GM21526 (cell line): ENCODE measurements at regions not wholly inside any gene's neighbourhood (a gene's known extent, or its start where the extent isn't known, plus 50 kb on each side); places are given as distances from the start of the nearest gene placed in this dataset.

Experiments used
- ATAC-seq: cut with Tn5 transposase; IDR thresholded peaks from one replicate; pipeline ENCODE4 v1.9.1; 2021; ENCODE audit warnings: moderate library complexity; ENCODE audit not compliant: unreplicated experiment, low FRiP score

DNA sequence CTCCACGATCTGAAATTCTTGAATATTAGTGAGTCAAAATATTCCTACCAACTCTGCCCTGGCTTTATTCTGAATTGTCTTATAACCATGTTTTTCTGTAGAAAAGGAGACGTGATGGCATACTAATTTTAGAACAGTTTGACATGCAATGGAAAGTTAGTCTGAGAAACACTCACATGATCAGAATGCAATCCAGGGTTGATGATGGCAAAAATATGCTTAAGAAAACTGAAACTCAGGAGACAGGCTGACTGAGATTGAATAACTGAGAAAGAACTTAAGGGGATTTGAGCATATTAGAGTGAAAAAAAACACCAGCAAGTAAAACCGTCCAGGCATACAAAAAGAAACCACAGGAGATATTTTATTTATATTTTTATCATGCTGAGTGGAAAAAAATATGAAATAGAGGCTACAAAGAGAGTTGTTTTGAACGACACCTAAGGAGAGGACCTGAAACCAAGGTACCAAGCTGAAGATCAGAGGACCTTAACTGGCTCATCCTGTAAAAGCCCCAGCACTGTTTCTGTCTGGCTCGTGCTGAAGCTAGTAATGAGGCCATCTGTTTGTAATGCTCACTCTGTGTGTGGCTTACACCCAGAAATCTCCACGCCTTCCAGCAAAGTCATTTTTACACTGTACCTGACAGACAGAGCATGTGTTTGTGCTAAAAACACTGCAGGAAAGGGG is 437.2 kb upstream of the PKDCC start:
- ATAC-seq: no peak

DNA sequence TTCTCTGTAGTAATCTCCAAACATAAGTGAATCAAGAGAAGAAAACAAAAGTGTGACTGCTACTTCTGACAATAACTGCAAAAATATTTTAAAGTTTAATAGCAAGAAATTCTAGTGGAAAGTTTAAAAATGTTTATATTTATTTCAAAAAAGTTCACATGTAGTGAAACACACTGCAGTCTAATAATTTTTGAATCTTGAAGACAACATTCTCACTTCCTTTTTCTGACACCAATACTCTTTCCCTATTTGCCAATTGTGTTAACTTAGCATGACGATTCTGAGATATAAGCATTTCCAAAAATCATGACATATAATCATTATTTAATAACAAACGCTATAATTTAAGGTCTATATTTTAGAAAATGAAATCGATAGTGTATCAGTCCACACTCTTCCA is 429.1 kb upstream of the PKDCC start:
- ATAC-seq: no peak

DNA sequence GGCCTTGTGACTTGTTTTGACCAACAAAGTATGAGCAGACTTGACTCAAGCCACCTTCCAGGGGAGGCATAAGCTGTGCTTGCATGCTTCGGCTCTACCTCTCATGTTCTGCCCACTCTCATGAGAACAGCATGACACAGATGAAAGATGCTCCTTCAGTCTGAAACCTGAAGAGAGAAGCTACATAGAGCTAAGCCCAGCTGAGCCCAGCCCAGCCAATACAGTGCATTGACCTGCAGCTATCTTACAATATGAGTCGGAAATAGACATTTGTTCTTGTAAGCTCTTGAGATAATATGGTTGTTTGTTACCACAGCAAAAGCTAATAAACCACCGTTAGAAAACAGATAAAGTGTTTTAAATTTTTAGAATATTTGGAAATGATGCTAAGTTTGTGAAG is 426.7 kb upstream of the PKDCC start:
- no peak for ATAC-seq

DNA sequence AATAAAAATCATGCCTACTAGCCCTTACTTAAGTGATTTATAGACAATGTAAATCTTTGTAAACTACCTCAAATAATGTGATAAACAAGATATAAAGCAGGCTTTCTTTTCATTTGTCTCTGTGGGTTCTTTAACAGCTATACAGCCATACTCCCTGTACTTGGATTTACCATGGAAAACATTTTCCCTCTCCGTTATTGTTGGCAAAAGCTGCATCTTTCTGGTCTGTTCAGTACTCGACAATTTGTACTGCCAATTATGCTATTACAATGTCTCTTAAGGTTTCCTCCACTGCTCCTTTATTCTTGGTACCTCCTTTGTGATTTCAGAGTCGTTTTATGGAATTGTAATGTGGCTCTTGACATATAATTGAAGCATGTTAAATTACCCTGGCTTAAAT is 426.3 kb upstream of the PKDCC start:
- ATAC-seq: no peak

DNA sequence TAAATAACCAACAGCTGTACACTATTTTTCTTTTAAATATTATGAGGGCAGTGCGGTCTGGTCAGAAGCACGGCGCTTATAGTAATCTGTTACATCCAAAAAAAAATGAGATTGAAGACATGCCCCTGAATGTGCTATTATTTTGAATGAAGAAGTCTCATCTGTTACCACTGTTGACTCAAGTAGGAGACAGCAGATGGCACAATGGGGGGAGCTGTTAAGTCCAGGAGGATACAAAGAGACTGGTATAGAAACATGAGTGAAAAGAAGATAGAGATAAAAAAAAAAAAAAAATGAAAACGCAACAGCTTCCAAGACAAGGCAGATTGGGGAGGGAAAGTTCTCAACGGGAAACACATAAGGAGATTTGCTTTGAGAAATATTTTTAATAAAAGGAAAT is 425.5 kb upstream of the PKDCC start:
- ATAC-seq: no peak

DNA sequence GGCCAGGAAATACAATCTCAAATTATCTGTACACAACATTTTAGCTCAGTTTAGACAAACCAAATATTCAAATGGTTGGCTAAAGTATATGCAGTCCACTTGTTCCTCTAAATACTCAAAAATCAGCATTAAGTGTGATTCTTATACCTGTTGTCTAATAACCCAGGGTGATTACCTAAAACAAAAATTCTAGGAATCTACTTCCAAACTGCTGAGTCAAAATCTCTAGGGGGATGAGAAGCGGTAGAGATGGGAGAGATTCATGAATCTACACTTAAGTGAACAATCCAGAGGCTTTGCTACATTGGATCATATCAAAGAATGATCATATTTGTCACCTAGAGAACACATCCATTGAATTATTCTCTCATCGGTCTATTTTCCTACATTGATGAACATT is 420.9 kb upstream of the PKDCC start:
- ATAC-seq: no peak

DNA sequence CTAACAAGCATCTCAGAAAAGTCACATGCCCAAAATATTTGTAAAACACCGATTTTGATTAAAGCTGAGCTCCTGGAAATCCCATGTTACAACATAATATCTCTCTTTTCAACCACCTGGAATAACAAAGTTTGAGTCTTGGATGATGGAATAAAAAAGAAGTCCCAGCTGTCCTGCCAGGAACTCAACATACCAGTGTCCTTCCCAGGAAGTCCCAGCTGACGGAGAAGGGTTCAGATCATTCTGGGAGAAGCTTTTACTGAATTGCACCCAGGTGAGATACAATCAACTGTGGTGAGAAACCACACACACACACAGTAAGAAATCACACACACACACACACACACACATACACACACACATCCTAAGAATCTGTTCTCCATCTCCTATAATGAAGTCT is 413.1 kb upstream of the PKDCC start:
- ATAC-seq: no peak

DNA sequence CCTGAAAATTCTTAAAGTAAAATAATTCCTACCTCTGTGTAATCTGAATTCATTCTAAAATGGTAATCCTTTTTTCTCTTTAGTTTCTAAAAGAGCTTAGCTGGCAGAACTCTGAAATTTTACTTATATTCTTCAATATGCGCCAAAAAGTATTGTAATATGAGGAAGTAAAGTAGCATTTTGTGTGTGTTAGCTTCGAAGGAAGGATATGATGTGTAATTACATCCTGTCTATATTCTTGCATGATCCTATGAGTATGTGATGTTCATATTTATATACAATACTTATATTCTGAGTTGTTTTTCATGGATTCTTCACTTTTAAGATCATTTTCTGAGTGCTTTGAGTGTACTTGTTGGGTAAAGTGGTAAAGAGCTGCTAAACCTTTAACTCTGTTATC is 402.9 kb upstream of the PKDCC start:
- ATAC-seq: no peak

DNA sequence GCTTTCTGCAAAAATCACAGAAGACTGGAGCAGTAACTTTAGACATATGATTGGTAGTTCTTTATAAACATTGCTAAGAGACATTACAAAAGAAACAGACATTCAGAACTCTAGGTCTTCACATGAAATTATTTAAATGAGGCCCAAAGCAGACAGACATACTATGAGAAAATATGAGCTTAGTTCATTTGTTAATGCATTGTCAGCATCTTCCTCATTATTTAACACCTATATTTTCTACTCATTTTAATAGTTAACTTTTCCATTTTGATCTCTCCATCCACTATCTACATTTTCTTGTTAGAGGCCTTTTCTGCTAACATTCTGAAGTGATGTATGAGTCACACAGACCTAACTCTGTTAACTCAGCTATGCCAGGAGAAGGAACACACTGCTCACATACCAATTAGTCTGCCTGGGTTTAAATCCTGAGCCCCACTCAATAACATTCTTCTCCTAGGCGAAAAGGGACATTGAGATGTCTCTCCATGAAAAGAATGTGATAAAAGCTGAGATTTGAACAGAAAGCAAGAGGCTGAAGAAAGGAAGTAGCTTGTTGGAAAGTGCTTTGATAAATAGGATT is 400.3 kb upstream of the PKDCC start:
- no peak for ATAC-seq

DNA sequence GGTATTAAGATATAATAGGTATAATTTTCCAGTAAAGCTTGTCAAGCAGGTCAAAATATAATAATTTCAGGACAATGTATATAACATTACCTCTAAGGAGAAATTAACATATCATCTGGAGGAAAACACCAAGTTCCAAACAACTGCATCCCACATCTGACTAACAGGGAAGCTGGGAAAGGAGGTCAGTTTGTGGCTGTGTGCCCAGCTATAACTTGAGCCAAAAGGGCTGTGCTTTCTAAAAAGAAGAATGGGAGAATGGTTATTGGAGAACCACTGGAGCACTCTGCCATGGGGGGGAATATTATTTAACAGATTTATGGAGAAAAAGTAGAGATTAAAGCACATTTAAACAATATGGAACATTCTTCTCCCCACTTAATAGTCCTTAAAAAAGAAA is 390.6 kb upstream of the PKDCC start:
- ATAC-seq: no peak

DNA sequence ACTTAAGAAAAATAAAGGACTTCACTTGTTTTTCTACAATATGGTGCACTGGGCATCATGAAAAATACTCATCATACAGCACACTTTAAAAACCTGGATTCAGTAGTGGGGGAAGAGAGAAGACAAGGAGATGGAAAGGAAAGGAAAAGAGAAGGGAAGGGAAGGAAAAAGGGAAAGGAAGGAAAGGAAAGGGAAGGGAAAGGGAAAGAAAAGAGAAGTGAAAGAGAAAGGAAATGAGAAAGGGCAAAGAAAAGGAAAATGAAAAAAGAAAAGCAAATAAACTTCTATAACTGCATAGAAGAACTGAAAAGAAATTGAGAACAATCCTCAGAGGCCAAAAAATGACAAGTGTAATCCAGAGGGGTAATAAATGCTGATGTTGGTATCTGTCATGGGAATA is 388.1 kb upstream of the PKDCC start:
- ATAC-seq: no peak

DNA sequence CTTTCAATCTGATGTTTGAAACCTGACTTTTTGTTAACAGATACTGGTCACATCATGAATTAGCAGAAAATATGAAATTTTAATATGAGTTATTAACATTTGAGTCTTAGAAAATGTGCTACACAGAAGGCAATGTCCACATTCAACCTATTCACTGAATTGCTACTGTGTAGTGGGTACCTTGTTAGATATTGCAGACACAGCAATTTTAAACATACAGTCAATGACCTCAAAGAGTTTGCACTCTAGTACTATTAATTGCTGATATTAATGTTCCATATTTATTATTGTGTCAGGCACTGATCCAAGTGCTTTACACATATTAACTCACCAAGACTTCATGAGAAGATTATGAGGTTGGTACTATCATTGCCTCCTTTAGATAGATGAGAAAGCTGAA is 385.4 kb upstream of the PKDCC start:
- no peak for ATAC-seq

DNA sequence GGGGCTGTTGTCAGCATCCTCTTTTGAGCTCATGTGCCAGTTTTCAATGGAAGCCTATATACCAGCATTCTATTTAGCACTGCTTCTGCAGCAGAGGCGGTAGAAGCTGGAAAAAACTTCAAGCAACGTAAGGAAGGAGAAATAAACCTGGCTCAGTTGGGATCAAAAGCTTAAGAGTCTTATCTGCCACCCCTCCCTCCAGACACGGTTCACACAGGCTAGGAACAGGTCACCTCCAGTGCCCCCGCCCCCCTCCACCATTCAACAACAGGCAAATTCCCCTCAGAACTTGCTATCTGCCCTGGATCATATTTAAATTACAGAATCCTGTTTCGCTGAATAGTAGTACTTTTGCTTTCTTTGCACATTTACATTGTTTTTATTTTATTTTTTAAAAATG is 384.8 kb upstream of the PKDCC start:
- ATAC-seq: no peak

DNA sequence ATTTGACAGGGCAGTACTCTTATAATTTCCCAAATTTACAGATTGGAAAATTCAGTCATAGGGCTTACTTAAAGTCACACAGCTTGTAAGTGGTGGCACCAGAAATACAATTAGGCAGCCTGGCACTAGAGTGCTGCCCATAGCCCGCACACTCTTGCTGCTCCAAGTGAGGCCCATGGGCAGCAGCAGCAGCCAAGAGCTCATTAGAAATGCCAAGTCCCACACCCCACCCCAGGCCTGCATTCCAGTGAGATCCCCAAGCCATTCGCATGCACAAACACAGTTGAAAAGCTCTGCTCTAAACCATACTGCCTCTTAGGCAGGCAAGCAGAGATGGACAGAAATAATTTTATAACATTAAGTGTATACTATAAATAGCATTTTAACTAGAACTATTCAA is 379.3 kb upstream of the PKDCC start:
- no peak for ATAC-seq

DNA sequence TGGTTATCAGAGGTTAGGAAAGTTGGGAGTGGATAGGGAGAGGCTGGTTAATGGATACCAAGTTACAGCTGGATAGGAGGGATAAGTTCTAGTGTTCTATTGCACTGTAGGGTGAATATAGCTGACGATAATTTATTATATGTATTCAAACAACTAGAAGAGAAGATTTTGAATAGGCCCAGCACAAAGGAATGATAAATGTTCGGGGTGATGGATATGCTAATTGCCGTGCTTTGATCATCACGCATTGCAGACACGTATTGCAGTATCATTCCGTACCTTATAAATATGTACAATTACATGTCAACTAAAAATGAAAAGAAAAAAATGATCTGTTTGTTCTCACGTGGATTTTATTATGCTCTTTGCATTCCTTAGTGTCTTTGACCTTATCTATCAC is 369.2 kb upstream of the PKDCC start:
- no peak for ATAC-seq

DNA sequence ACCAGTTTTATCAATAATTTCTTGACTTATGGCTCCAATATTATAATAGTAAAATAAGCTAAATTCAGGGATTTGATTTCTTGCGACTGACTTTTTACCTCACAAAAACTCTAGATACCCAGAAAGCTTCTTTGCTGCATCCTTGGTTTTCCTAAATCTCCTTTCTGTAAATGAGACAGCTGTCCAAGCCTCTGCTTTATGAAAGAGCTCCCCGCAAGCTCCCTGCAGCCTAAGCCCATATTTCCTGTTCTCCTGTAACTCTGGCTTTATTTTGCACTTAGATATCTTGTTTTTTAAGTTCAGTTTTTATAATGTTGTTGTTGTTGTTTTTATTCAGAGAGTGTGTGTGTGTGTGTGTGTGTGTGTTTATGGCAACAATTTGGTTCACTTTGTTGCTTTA is 361.7 kb upstream of the PKDCC start:
- ATAC-seq: no peak

DNA sequence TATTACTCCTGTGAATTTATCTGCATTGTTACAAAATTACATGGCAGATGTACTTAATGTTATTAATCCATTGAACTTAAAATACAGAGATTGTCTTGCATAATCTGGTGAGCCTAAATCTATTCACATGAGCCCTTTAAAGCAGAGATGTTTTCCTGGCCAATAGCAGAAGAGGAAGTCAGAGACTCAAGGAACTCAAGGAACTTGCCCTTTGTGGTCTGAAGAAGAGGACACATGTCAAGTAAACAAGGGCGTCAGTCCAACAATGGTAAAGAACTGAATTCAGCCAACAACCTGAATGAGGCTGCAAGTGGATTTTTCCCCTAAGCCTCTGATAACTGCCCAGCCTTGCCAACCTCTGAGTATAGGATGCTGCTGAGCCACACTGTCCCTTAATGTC is 356.3 kb upstream of the PKDCC start:
- no peak for ATAC-seq

DNA sequence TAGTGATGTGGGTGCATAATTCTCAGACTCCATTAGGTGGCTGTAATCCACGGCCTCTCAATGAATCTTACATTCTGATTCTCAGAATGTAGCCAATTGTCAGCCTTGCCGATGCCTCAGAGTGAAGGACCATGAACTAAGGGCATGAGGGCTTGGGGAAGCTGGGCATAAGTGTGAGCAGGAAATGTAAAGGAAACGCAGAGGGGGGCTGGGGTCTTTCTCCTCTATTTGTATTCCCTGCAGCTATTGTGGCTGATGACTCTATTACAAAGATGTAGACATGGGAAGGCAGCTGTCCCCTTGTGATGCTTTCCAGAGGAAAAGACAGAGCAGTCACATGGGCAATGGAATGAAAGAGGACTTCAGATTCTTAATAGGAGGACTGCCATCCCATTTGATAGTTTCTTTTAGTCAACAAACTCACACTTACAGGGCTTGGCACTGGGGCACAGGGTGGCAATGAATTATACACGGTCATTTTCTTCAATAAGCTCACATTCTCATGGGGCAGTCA is 353.2 kb upstream of the PKDCC start:
- no peak for ATAC-seq

DNA sequence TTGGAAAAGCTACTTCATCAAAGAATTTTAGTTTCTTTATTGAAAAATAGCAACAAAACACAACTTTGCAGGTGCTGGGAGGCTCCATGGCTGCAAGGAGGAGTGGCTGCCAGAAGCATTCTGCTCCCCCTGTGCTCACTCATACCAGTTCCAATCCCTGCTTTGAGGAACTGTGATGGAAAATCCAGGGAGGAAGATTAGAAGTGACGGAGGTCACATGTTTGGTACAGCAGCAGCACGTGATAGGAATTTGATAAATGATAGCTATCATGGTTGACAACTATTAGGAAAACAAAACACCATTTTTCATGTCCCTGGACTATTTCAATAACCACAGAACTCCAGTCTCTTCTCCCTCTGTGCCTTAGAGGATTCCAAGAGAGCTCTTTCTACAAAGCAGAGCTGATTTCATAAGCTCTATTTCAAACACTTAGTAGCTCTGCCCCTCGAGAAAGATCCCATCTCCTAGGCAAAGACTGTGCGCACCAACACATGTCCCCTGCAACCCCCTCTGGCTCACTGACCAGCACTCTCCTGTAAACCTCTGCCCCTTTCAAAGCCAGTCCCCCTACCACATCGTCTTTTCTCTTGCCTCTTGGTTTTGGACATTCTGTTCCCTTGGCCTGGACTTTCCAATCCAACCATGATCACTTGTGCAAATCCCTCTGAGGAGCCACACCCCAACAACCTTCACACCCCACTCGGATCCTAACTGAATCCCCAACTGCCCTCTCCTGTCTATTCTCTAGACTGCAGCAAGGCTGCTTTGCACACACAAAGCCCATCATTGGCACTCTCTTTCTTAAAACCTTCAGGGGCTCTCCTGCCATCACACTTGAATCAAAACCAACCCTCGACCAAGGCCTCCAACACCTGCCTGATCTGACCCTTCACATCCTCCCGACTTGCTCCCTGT is 352.4 kb upstream of the PKDCC start:
- ATAC-seq: no peak

DNA sequence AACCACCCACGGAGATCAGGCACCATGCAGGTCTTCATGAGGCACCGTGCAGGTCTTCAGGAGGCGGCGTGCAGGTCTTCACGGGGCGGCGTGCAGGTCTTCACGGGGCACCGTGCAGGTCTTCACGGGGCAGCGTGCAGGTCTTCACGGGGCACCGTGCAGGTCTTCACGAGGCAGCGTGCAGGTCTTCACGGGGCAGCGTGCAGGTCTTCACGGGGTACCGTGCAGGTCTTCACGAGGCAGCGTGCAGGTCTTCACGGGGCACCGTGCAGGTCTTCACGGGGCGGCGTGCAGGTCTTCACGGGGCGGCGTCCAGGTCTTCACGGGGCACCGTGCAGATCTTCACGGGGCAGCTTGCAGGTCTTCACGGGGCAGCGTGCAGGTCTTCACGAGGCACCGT is 350.4 kb upstream of the PKDCC start:
- ATAC-seq: no peak

DNA sequence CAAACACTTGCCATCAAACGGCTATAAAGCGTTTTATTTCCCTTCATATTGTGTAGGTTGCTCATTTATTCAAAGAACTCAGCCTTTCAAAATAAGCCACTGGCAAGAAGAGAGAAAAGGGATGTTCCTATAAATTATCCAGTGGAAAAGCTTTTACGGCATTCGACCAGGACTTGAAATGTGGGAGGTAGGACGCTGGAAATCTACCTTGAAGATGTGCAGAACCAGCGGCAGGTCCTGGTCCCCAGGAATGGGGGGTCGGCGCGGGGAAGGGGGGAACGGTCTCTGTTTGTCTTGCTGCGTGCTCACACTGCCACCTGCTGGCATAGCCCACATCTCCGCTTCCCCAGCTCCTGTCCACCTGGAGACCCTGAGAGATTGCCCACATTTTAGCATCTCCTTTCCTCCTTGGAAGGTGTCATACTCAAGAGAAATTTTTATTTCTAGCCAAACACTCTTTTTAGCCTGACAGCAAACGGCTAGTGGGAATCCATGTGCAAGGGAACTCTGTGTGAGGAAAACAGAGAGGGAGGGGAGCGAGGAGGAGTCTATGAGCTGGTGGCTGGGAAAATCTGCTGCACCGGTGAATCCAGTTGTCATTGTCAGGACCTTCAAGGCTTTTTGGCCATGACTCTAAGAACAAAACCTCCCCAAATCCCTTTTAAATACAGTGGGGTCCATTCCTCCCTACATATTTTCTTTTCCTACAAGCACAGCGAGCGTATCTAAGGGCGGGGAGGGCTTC is 349.0 kb upstream of the PKDCC start:
- ATAC-seq: no peak
